HTR-8/SVneo (cell line): ENCODE measurements at regions not wholly inside any gene's neighbourhood (a gene's known extent, or its start where the extent isn't known, plus 50 kb on each side); places are given as distances from the start of the nearest gene placed in this dataset.
A peak's percentile ranks its signal among the peaks of the same experiment; 100 is the strongest.

ENCODE experiments used
- DNase-seq: peaks from one replicate; pipeline ENCODE4 v3.0.0; 2011; ENCODE audit warnings: low spot score, mixed read lengths; ENCODE audit not compliant: insufficient read length
- FAIRE-seq: peaks from 2 replicates; lab custom pipeline; 2011; peaks lifted over from hg19 to GRCh38; lab: Jason Lieb, UNC

- FAIRE-seq (no peak), DNase-seq (no peak)
These were observed 145.3 kb upstream of the NAMPT start for GRCh38 chr7:106430103-106430502.

GRCh38 chr7:106426803-106427202 is 142.0 kb upstream of the NAMPT start:
- FAIRE-seq (no peak), DNase-seq (no peak)

GRCh38 chr7:106425017-106425719 is 140.4 kb upstream of the NAMPT start:
- peak; percentile 61 for DNase-seq
- FAIRE-seq = no peak

DNA sequence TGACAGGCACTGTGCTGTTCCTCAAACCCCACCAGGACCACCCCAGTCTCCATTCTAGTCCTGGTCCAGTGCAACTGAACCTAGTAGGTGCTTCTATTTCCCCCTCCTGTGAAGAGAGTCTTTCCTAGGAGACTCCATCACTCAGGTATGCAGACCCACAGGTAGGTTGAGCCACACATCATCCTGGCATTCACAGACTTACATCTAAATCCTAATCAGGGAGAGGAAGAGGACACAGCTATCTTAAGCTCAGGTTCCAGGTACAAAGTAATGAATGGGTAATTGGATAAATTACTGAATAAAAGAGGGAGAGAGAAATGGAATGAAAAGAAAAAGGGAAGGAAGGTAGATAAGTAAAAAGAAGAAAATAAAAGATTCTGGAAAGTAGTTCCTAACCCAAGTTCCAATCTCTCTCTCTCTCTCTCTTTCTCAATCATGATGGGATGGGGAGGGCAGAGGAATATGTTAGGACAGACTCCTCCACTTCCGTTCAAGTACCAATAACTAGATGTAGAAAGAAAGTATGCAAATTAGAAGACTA is 139.8 kb upstream of the NAMPT start:
- no peak for FAIRE-seq
- DNase-seq = no peak

GRCh38 chr7:106423821-106424475 is 139.2 kb upstream of the NAMPT start:
- no peak for FAIRE-seq
- DNase-seq = no peak

DNA sequence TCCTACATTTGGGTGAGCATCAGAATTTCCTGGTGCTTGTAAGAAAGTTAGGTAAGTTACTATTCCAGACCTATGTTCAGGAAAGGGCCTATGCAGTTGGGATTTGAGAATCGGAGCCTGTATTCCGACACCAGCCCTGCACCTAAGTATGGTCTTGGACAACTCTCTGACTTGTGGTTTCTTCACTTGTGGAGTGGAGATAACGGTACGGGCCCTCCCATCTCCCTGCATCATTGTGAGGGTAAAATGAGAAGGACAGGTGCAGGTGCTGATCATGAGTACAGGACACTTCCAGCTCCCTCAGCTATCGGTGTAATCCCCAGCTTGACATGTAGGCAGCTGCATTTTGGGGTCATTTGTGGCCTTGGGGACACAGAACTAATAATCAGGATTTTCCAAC is 138.3 kb upstream of the NAMPT start:
- no peak for DNase-seq
- FAIRE-seq = no peak

- FAIRE-seq (no peak), DNase-seq (peak; percentile 15)
These were observed 136.5 kb upstream of the NAMPT start for GRCh38 chr7:106421181-106421762.

GRCh38 chr7:106420736-106421135 is 136.0 kb upstream of the NAMPT start:
- FAIRE-seq (no peak), DNase-seq (no peak)

DNA sequence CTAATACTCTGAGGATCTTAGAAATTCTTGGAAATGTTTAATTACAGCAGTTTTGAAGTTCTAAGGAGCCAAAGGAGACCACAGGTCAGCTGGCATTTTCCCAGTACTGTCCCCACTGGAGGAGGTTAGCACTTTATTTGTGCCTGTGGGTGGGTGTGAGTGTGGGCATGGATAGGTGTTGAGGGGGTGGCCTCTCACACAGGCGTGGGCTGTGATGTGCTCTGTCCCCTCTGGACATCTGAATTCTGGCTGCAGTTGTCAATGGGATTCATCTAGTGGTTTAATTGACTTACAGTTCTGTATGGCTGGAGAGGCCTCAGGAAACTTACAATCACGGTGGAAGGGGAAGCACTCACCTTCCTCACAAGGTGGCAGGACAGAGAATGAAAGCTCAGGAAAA is 135.4 kb upstream of the NAMPT start:
- DNase-seq (no peak), FAIRE-seq (no peak)

DNA sequence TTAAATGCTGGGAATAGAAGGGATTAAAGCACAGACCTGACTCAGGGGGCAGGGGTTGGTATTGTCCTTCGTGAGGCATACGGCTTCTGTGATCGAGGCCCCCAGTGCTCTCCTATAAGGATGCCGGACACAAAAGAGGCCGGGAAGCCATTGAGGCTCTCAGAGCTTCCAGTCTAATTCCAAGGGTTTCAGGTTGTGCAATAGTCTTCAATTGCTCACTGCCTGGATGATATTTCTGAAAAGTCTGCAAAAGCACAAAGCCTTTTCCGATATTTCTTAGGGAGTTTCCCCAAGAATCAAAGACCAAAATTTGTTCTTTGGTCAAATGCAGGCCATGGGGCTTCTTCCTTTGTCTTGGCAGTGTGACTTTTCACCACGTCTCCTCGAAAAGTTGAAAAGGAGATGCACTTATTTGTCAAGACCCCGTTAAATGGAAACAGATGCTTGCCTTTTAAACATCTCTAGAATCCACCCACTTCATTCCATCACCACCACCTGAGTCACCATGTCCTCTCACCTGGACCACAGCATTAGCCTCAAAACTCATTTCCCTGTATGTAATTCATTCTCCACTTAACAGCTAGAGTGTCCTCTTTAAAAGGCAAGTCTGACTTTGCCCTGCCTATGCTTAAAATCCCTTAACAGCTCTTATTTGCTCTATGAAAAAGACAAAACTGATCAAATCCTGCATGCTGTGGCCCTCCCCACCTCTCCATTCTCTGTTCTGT is 134.8 kb upstream of the NAMPT start:
- no peak for DNase-seq

DNA sequence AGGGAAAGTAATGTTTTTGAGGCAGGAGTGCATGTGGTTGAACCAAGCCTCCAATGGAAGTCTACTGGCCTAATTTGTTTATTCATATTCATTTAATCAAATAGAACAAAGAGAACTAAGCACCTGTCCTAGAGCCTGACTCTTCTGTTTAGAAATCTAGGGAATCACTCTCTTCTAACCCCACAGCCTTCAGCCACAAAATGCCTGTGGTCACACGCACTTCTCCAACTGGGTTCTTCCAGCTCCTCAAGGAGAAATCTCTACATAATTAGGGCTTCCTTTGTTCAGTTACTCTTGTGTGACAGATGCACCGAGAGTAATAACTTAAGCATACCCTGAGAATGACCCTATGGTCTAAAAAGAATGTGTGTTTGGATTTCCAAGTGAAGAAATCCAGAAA is 133.7 kb upstream of the NAMPT start:
- no peak for FAIRE-seq
- DNase-seq = no peak

More for the DNA sequence above, 134.8 kb upstream of the NAMPT start:
- FAIRE-seq = no peak

- DNase-seq (no peak), FAIRE-seq (no peak)
These were observed 133.3 kb upstream of the NAMPT start for GRCh38 chr7:106418094-106418493.

GRCh38 chr7:106417273-106417902 is 132.6 kb upstream of the NAMPT start:
- no peak for FAIRE-seq
- no peak for DNase-seq

- no peak for DNase-seq
- no peak for FAIRE-seq
These were observed 131.6 kb upstream of the NAMPT start for GRCh38 chr7:106416430-106416829.

- DNase-seq (no peak), FAIRE-seq (no peak)
These were observed 130.7 kb upstream of the NAMPT start for GRCh38 chr7:106415433-106415832.

- FAIRE-seq (no peak), DNase-seq (no peak)
These were observed 128.7 kb upstream of the NAMPT start for GRCh38 chr7:106413446-106413845.

GRCh38 chr7:106405697-106406141 is 120.9 kb upstream of the NAMPT start:
- DNase-seq = no peak
- no peak for FAIRE-seq

GRCh38 chr7:106402898-106403297 is 118.1 kb upstream of the NAMPT start:
- FAIRE-seq = no peak

DNA sequence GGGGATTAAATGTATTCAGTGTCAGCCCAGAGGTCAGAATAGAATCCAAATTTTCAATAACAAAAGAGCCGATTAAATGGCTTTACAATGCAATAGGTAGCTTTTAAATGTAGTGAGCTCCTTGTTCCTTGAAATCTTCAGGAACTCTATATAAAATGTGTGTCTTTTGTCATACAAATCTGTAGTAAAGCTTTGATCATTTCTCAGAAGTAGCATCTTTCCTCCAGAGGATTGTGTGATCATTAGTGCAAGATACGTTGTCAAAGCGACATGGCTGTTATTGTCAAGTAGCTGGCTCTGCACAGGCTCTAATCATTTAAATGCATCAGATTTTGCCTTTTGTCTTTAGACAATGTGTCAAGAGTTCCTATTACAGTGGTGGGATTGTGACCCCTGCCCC is 116.1 kb upstream of the NAMPT start:
- DNase-seq (no peak), FAIRE-seq (no peak)

More at GRCh38 chr7:106402898-106403297, 118.1 kb upstream of the NAMPT start:
- no peak for DNase-seq

DNA sequence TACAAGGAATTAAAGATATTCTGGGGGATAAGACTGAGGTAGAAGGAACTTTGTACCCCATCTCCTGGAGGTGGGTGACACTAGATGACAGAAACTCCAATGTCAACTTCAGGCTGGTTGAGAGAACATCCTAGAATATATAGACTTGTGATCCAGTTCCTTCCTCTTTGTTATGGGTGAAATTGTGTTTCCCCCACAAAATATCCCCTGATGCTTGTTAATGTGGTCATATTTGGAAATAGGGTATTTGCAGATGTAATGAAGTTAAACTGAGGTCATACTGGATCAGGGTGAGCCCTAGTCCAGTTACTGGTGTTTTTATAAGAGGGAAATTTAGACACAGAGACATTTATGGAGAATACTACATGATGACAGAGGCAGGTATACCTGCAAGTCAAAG is 114.0 kb upstream of the NAMPT start:
- FAIRE-seq (no peak), DNase-seq (no peak)
